ENCODE measurements at regions not wholly inside any gene's neighbourhood (a gene's known extent, or its start where the extent isn't known, plus 50 kb on each side); places are given as distances from the start of the nearest gene placed in this dataset.

DNA sequence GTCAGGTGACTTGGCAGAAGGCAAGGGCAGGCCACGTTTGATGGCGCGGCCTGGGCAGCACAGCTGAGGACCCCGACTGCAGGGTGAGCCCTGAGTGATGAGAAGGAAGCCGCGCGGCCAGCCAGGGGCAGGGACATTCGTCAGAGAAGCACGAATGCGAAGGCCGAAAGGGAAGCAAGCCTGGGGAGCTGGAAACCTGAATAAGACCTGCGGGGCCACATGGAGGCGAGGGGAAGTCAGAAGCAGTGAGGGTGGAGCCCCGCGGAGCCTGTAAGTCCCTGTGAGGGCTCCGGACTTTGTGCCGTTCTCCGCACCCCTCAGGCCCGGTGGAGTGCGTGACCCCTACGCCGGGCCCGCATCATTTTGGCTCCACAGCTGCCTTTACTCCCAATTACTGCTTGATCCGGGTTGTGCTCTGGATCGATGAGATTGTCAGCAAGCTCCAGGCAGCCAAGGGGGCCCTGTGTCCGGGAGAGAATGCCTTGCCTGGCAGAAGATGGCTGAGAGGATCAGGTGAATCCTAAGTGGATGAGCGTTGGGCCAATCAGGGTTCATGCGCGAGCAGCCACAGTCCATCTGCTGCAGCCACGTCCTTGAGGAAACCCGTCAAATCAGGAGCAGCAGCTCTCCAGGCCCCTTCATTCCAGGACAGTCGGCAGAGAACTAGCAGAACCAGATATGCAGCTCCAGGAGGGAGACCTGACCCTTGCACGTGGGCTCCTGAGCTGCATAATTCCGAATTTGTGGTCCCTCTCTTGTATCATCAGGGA is 293.3 kb upstream of the SHH start:
- no peaks in the 10 kb centered on the region for H3K27me3 ChIP-seq (ENCODE audit: control insufficient read depth, insufficient read depth, low read length)
- in situ Hi-C loops (cut with HindIII; ENCODE audit: low pct_unique_long_range_greater_than_20kb, low sequenced_read_pairs): no loop called here

GRCh38 chr7:156104501-156105336 is 292.5 kb upstream of the SHH start:
- ATAC-seq (no peak), DNase-seq (ENCODE audit: low read depth, low spot score) (no peak)
- ChIA-PET CTCF (no interaction called here), POLR2A (no interaction called here)
- no peaks in the 10 kb centered on the region for H3K36me3 ChIP-seq (ENCODE audit: control insufficient read depth, insufficient read depth, low read length)
- no peaks in the 10 kb centered on the region for H3K27me3 ChIP-seq (ENCODE audit: control insufficient read depth, insufficient read depth, low read length)
- no TSS peak for BruUV-seq (replicated peaks)
- no peak for TF ChIP-seq TCF7L2 (IDR thresholded peaks at IDR 0.05; ENCODE audit: low read depth, low read length)
- no peak for TF ChIP-seq CTCF (IDR thresholded peaks at IDR 0.05)
- no peak for TF ChIP-seq POLR2AphosphoS5 (IDR thresholded peaks at IDR 0.05; ENCODE audit: low read depth, low read length)
- no peak for TF ChIP-seq SIN3A (IDR thresholded peaks at IDR 0.05; ENCODE audit: borderline replicate concordance, insufficient read depth, low read depth, low read length)
- TF ChIP-seq, protein P1, sequence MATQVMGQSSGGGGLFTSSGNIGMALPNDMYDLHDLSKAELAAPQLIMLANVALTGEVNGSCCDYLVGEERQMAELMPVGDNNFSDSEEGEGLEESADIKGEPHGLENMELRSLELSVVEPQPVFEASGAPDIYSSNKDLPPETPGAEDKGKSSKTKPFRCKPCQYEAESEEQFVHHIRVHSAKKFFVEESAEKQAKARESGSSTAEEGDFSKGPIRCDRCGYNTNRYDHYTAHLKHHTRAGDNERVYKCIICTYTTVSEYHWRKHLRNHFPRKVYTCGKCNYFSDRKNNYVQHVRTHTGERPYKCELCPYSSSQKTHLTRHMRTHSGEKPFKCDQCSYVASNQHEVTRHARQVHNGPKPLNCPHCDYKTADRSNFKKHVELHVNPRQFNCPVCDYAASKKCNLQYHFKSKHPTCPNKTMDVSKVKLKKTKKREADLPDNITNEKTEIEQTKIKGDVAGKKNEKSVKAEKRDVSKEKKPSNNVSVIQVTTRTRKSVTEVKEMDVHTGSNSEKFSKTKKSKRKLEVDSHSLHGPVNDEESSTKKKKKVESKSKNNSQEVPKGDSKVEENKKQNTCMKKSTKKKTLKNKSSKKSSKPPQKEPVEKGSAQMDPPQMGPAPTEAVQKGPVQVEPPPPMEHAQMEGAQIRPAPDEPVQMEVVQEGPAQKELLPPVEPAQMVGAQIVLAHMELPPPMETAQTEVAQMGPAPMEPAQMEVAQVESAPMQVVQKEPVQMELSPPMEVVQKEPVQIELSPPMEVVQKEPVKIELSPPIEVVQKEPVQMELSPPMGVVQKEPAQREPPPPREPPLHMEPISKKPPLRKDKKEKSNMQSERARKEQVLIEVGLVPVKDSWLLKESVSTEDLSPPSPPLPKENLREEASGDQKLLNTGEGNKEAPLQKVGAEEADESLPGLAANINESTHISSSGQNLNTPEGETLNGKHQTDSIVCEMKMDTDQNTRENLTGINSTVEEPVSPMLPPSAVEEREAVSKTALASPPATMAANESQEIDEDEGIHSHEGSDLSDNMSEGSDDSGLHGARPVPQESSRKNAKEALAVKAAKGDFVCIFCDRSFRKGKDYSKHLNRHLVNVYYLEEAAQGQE (IDR thresholded peaks at IDR 0.05; ENCODE audit: insufficient read depth in 1 of 2, low read depth in 2 of 2, low read length in 1 of 2): no peak
- intact Hi-C loops (cut with micrococcal nuclease; ENCODE audit: unreplicated experiment): no loop called here
- in situ Hi-C loops (cut with HindIII; ENCODE audit: low pct_unique_long_range_greater_than_20kb, low sequenced_read_pairs): no loop called here
- no peak overlapping the region for H3K4me3 ChIP-seq (ENCODE audit: low read depth in 2 of 2, low read length in 2 of 2)
- no peak overlapping the region for H3K27ac ChIP-seq (ENCODE audit: low read length)
- no peaks in the 10 kb centered on the region for H3K9me3 ChIP-seq (ENCODE audit: control insufficient read depth, insufficient read depth, low read depth, low read length)
- H3K4me1 ChIP-seq (ENCODE audit: control insufficient read depth, insufficient read depth, low read length): no peaks in the 10 kb centered on the region

More for the DNA sequence above, 293.3 kb upstream of the SHH start:
- DNase-seq (ENCODE audit: low read depth, low spot score): no peak
- ChIA-PET CTCF (no interaction called here), POLR2A (no interaction called here)
- TF ChIP-seq, protein P1 (IDR thresholded peaks at IDR 0.05; ENCODE audit: insufficient read depth in 1 of 2, low read depth in 2 of 2, low read length in 1 of 2): no peak
- TF ChIP-seq POLR2AphosphoS5 (IDR thresholded peaks at IDR 0.05; ENCODE audit: low read depth, low read length) (no peak), SIN3A (IDR thresholded peaks at IDR 0.05; ENCODE audit: borderline replicate concordance, insufficient read depth, low read depth, low read length) (no peak), TCF7L2 (IDR thresholded peaks at IDR 0.05; ENCODE audit: low read depth, low read length) (no peak), CTCF (IDR thresholded peaks at IDR 0.05) (no peak)
- Histone ChIP-seq H3K9me3 (ENCODE audit: control insufficient read depth, insufficient read depth, low read depth, low read length) (no peaks in the 10 kb centered on the region), H3K4me1 (ENCODE audit: control insufficient read depth, insufficient read depth, low read length) (no peaks in the 10 kb centered on the region), H3K4me3 (ENCODE audit: low read depth in 2 of 2, low read length in 2 of 2) (no peak overlapping the region), H3K27ac (ENCODE audit: low read length) (no peak overlapping the region), H3K36me3 (ENCODE audit: control insufficient read depth, insufficient read depth, low read length) (no peaks in the 10 kb centered on the region)
- BruUV-seq (replicated peaks): no TSS peak
- intact Hi-C loops (cut with micrococcal nuclease; ENCODE audit: unreplicated experiment): no loop called here
- no peak for ATAC-seq

All from Panc1 (cell line).